Upper lobe of left lung (tissue), 4 donors: ENCODE measurements at regions not wholly inside any gene's neighbourhood (a gene's known extent, or its start where the extent isn't known, plus 50 kb on each side); places are given as distances from the start of the nearest gene placed in this dataset.

ENCODE experiments used
- EP300 ChIP-seq, 4 donors: sonication (generic); formaldehyde crosslinking; IDR thresholded peaks; one replicate each; pipeline ENCODE4 v1.5.1; 2017; ENCODE audit warnings: antibody characterized with exemption in 4 of 4, control low read depth in 2 of 4
- POLR2A ChIP-seq, 4 donors: fragments of 450-650 bp; IDR thresholded peaks; one replicate each; pipeline ENCODE4 v1.5.1; 2016 to 2017; ENCODE audit warnings: antibody characterized with exemption in 4 of 4, mild to moderate bottlenecking in 2 of 4
- POLR2AphosphoS5 ChIP-seq, 2 donors: sonication (generic); formaldehyde crosslinking; IDR thresholded peaks; one replicate each; pipeline ENCODE4 v1.5.1; 2017; ENCODE audit warnings: antibody characterized with exemption in 2 of 2
- TF ChIP-seq, protein P1 (sequence below), 6 experiments: fragments of 450-650 bp in 4 of 6; fragments of 200-600 bp in 2 of 6; sonication (generic) in 2 of 6; IDR thresholded peaks; one replicate each; pipeline ENCODE4 v1.5.1; 2016 to 2019; ENCODE audit warnings: antibody characterized with exemption in 6 of 6

- TF ChIP-seq, protein P1, sequence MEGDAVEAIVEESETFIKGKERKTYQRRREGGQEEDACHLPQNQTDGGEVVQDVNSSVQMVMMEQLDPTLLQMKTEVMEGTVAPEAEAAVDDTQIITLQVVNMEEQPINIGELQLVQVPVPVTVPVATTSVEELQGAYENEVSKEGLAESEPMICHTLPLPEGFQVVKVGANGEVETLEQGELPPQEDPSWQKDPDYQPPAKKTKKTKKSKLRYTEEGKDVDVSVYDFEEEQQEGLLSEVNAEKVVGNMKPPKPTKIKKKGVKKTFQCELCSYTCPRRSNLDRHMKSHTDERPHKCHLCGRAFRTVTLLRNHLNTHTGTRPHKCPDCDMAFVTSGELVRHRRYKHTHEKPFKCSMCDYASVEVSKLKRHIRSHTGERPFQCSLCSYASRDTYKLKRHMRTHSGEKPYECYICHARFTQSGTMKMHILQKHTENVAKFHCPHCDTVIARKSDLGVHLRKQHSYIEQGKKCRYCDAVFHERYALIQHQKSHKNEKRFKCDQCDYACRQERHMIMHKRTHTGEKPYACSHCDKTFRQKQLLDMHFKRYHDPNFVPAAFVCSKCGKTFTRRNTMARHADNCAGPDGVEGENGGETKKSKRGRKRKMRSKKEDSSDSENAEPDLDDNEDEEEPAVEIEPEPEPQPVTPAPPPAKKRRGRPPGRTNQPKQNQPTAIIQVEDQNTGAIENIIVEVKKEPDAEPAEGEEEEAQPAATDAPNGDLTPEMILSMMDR (IDR thresholded peaks at IDR 0.05) = no peak
- no peak for TF ChIP-seq POLR2A (IDR thresholded peaks at IDR 0.05)
- no peak for TF ChIP-seq POLR2AphosphoS5 (IDR thresholded peaks at IDR 0.05)
- no peak for TF ChIP-seq EP300 (IDR thresholded peaks at IDR 0.05)
Observed at GRCh38 chr16:86018941-86019340, 120.0 kb downstream of the IRF8 start.
